Tongue (tissue), 1 donor: ENCODE measurements at regions not wholly inside any gene's neighbourhood (a gene's known extent, or its start where the extent isn't known, plus 50 kb on each side); places are given as distances from the start of the nearest gene placed in this dataset.

ENCODE experiments used
- DNase-seq: peaks from one replicate; pipeline ENCODE4 v3.0.0-alpha.2; 2015

- DNase-seq = peak; percentile 31
These were observed 153.0 kb downstream of the KIF26A start for GRCh38 chr14:104291123-104292000.

DNA sequence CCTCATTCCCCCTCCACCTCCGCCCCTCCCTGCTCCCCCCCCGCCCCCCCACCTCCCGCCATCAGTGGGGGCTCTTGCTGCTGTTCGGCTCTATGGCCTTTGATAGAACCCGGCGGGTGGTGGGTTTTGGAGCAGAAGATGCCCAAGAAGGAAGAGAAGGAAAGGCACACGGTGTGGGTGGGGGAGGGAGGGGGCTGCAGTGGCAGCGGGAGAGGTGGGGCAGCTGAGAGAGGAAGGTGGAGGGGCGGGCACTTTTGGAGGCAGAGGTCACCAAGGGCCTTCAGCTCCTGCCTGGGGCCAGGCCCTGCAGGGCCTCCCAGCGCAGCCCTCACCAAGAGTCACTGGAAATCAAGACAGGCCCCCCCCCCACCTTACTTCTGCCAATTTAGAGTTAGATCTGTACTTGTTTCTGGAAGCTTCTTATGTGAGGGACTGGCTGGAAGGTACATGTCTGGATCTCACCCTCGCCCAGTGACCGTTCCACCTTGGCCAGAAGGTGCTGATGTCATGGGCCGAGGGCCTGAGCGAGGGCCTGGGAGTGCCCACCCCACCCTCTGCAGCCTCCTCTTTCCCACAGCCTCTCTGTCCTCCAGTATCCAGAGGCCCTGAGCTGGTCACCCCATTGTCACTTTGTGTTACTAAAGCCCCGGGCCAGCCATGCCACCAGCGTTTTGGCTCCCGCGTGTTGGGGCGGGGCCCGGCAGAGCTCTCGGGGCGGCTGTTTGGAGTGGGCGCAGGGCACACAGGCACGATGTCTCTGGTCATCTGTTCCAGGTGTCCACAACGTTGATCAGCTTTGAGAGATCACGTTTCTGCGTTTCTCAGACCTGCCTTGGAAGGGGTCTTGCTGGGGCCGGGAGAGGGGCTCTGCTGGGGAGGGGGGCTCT lies 153.9 kb downstream of the KIF26A start:
- DNase-seq = no peak

GRCh38 chr14:104293231-104293841 lies 154.9 kb downstream of the KIF26A start:
- DNase-seq = no peak

DNA sequence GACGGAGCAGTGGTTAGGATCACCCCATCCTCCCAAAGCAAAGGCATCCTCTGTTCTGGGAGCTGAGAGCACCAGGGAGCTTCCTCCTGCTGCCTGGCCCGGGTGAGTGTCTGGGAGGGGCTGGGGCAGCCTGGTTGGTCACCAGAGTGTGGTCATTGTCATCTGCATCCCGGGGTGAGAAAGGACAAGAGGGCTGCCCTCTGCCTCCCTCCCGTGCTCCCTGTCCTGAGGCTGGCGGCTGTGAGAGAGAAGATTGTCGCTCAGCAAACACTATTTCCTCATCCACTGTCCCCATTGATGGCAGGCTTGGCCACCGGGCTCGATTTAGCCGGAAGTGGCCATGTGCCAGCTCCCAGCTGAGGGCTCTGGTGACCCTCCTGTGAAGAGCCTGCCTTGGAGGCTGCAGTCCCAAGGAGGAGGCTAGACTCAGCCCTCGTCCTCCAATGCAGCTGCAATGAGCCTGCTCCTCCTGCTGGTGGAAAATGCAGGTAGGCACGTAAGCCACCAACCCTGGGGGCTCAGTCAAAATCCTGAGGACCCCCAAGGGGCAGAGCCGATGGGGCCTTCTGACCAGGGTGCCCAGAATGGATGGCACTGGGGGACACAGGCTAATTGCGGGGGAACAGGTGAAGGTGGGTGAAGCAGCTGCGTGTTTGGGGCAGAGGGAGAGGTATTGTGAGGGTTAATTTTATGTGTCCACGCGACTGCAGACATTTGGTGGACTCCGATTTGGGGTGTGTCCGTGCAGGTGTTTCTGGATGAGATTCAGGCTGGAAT lies 155.7 kb downstream of the KIF26A start:
- DNase-seq = no peak

DNA sequence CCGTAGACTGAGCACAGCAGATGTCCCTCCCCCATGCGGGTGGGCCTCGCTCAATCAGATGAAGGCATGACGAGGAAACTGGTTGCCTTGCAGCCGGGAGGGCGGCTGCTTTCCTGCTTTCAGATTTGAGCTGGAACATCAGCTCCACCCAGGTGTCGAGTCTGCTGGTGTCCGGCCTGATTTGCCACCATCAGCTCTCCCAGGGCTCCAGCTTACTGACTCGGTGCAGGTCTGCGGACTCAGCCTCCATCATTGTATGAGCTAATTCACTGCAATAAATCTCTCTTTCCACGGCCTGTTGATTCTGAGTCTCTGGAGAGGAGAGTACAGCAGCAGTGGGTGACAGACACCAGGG lies 156.2 kb downstream of the KIF26A start:
- DNase-seq = no peak

DNA sequence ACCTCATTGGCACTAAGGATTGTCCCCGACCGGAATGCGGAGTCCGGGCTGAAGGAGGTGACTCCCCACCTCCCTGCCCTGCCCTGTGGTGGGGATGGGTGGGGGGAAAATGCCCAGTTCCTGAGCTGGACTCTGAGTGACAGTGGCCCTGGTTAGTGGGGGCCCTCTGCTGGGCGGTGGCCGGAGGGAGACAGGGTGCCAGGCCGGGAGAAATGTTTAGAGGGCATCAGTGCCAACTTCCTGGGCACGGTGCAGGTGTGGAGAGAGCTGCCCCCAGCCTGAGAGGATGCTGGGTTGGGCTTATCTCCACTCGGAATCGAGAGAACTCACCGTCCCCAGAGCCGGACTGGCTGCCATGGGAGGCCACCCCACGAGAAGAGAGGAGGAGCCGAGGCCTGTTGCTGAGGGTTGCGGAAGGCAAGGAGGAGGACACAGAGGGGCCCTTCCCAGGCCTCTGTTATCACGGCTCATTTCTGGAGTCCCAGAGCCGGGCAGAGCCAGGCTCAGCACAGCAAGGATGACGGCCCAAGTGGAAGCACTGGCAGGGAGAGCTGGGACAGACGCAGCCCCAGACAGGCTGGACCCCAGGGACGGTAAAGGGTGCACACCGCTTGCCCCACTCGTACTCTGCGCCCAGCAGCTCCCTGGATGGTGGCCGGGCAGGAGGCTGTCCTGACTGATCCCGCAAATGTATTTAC lies 156.7 kb downstream of the KIF26A start:
- DNase-seq = no peak

DNA sequence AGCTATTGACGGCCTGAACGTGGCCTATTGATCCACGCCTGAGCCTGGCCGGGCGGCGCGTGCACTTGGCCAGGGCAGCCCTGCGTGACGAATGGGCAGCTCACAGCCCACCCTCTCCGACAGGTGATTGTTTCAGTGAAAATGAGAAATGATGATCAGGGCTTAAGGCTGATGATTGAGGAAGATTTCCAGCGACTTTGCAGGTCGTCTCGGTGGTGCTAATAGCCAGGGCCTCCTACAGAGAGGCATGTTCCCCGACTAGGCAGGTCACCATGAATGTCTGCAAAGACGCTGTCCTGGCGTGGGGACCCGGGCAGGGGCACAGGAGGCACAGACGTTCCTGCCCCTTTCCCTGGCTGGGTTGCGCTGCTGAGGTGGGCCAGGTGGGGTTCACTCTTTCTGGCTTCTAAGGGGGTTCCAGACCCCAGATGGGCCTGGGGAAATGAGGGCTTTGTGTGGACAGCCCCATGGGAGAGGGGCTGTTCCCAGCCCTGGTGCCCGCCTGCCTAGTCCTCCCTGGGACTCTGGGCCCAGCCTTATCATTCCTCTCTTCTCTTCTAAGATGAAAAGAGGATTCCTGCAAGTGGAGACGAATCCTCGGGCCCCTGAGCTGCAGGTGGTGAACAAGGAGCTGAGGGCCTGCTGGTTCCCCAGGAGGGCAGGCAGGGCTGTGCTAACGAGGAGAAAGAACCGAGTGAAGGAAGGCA lies 157.4 kb downstream of the KIF26A start:
- no peak for DNase-seq

GRCh38 chr14:104296388-104297312 lies 158.3 kb downstream of the KIF26A start:
- DNase-seq = peak; percentile 69

DNA sequence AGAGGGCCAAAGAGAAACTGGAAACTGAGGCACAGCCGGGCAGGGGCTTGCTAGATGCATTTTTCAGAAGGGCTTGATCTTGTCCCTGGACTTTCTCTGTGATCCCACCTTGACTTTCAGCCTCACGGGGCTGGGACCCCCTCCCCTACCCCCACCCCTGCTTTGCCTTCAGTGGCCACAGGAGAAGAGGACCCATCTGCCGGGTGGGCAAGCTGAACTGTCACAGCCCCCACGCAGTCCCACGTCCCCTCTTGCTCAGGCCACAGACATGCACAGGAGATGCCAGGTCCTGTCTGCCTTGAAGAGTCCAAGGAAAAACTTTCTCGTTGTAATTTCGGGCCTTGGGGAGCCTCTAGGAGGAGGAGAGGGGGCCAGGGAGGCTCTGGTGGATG lies 158.9 kb downstream of the KIF26A start:
- DNase-seq = no peak

- DNase-seq = no peak
These were observed 159.5 kb downstream of the KIF26A start for GRCh38 chr14:104297721-104298401.

DNA sequence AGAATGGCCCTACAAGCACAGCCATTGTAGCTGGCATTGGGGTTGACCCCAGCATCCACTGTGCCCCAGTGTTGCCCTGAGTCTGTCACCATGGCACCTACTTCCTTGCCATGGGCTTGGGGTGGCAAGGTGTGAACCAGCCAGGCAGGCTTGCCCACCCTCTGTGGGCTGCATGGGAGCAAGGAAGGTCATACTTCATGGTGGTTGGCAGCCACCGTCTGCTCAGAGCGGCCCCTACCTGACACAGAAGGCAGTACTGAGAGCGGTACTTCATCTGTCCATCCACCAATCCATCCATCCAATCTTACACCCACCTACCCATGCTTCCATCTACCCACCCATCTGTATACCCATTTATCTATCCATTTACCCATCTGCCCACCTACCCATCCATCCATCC lies 160.1 kb downstream of the KIF26A start:
- no peak for DNase-seq

GRCh38 chr14:104299993-104300761 lies 161.8 kb downstream of the KIF26A start:
- DNase-seq = peak; percentile 29

GRCh38 chr14:104301731-104302460 lies 163.5 kb downstream of the KIF26A start:
- peak; percentile 38 for DNase-seq

DNA sequence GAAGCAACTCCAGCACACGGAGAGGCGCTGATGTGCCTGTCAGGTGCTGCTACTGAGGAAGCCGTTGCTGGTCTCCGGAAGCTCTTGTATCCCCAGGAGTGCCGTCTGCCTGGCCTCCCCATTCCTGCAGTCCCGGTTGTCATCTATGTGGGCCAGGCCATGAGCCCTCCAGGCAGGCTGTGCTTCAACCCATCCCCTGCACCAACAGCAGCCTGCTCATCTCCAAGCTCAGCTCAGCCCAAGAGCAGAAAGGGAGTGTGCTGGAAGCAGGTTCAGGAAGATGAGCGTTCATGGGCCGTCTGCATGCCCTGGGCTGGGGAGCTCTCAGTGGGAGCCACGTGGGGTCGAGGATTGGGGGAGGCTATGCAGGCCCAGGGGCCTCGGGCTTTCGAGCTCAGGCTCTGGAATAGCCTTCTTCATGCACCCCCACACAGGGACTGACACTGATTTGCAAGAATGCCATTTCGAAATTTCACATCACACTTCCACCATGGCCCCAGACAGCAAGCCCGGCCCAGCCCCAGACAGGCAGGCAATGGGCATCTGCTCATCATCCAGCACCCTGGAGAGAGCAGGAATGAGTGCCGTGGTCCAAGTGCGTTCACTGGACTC lies 164.5 kb downstream of the KIF26A start:
- DNase-seq = no peak

DNA sequence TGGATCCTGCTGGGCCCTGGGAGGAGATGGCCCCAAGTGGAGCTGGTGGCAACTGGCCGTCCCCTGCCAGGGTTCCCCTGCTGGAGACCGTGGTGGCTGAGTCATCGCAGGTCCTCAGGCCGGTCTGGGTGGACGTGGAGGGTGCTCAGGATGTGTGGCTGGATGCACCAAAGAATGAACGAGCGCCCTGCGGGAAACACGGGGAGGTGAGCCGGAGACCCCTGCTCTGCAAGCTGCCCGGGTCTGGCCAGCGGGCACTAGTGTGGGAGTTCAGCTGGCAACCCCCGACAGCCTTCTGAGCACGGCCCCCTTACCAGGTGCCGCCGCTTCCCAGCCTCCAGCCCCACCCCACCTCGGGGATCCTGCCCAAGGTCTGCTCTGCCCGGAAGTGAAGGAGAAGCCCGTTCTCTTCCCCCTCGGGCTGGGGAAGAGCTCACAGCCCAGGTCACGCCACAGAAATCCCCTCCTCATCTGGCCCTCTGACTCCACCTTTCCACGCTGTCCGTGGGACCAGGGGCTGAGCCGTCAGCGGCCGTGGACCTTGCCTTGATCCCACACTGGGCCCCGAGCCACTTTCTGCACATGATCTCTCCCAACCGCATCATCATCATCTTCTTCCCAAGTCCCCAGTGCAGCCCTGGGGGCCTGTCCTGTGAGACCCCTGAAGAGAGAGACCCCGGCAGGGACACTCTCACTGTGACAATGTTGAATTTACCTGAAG lies 165.5 kb downstream of the KIF26A start:
- no peak for DNase-seq
